HS-27A (cell line): ENCODE measurements at regions not wholly inside any gene's neighbourhood (a gene's known extent, or its start where the extent isn't known, plus 50 kb on each side); places are given as distances from the start of the nearest gene placed in this dataset.

Source experiments
- DNase-seq: peaks from one replicate; pipeline ENCODE4 v3.0.0-alpha.2; 2012; ENCODE audit warnings: low read depth, missing footprints

DNA sequence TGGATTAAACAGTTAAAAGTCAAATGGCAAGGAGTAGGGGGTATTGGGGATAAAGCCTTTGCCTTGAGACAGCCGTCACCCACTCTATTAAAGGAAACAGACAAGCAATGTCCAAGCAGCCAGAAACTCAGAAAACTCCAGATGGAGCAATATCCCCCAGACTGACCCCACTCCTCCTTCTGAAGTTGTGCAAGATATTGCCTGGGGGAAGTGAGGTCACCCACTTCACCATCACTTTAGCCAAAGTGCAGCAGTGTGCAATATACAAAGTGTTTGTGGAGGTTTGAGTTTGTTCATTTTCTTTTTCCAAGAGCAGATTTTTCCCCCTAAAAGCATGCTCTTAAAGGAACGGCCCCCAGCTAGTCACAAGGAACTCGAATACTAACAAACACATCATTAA lies 125.1 kb downstream of the ETS2 start:
- DNase-seq: no peak

DNA sequence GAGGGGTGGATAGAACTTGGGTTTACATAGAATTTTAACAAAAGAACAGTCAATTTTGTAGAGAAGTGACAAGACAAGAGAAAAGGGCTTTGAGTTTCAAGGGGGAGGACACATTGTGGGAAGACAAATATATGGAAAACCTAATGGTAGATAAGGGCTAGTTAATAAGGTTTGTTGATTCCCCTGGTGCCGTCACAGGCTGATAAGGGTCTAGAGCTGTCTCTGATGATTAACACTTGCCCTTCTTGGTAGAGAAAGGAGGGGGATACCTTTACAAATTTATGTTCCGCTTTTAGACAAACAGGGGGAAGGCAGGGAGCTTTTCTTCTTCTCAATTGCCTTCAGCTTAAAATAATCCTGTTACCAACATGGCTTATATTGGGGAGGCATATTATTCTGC lies 124.3 kb downstream of the ETS2 start:
- no peak for DNase-seq

DNA sequence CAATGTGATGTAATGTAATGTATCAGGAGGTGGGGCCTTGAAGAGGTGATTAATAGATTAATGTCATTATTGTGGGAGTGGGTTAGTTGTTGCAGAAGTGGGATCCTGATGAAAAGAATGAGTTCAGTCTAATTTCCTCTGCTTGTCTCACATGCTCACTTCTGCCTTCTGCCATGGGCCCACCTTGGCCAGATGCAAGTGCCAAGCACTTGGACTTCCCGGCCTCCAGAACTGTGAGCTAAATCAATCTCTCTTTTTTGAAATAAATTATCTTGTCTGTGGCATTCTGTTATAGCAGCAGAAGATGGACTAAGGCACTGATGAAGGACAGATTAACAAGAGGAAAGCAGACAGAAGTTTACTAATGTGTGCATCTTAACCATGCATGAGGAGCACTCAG lies 123.9 kb downstream of the ETS2 start:
- no peak for DNase-seq

- DNase-seq: no peak
These were observed 123.4 kb downstream of the ETS2 start for GRCh38 chr21:38929142-38929541.

DNA sequence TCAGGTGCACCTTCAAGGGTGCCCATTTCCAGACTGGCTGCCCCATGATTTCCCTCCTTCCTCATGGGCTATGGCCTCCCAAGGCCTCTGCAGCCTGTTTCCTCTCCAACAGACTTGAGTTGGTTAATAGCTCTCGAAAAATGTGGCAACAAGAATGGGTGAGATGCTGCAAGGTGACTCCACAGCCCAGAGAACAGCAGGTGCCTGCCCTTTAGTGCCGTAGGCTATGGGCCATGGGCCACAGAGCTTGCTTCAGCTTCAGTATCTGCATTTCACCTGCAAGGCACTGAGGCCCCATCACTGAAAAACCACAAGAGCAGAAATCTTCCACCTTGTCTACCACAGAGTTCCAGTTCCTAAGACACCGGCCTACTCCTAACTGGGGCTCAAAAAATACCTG lies 122.0 kb downstream of the ETS2 start:
- no peak for DNase-seq

DNA sequence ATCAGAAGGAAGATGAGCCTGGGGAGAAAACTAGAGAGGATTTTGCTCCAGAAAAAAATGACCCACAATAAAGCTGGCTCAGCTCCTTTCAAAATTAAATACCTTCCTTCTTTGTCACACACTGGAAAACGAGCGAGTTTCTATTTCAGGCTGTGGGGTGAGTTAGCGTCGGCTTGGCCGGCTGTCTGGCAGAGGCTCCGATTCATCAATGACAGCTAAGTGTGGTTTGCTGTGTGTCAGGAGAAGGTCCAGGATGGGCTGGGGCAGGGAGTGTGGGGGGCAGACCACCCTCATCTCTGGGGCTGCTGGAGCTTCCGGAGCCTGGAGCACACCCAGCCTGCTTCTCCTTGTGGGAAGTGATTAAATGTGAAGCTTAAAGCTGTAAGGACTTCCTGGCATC lies 120.2 kb downstream of the ETS2 start:
- DNase-seq: peak; percentile 79

DNA sequence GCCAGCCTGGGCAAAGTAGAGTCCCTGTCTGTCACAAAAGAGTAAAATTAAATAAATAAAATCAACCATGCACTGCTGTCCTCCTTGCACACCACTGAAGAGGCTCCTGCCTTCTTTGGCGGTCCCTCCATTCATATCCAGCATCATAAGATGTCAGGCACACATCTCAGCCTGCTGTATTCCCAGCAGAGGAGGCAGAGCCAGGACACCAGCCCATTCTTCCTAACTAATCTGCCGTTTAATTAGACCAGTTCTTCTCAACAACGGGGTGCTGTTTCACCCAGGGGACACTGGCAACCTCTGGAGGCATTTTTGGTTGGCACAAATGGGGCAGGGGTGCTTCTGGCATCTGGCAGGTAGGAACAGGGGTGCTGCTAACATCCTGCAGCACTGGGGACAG lies 119.7 kb downstream of the ETS2 start:
- DNase-seq: no peak

DNA sequence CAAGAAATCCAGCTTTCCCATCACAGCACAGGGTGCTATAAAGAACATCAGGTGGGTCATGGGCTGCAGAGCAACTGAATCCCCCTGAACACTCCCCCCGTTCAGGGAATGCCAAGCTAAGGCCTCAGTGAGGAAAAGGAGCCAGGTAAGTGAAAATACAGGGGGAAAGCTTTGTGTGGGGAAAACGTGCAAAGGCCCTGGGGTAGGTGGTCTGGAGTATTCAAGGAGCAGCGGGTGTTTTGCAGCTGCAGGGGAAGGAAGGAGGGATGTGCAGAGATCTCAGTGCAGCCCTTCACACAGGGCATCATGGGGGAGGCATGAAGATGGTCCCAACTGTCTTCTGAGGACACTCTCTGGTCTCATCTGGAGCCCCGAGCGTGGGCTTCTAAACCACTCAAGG lies 119.2 kb downstream of the ETS2 start:
- no peak for DNase-seq

DNA sequence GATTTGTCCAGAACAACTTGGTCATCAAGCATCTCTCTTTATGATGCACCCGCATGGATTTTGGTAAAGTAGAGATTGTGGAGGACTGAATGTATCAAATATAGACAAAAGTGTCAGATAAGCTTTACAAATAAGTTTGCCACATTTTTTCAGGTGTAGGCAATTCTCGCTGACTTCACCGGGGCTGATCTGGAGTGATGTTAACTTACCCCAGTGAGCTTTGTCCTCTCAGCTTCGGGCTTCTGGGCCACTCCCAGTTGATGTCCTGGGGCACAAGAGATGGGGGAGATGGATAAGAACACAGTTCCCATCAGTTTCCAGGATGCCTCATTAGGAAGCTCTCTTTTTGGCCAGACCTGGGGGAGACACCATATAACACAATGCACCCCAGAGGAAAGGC lies 117.7 kb downstream of the ETS2 start:
- DNase-seq: no peak

DNA sequence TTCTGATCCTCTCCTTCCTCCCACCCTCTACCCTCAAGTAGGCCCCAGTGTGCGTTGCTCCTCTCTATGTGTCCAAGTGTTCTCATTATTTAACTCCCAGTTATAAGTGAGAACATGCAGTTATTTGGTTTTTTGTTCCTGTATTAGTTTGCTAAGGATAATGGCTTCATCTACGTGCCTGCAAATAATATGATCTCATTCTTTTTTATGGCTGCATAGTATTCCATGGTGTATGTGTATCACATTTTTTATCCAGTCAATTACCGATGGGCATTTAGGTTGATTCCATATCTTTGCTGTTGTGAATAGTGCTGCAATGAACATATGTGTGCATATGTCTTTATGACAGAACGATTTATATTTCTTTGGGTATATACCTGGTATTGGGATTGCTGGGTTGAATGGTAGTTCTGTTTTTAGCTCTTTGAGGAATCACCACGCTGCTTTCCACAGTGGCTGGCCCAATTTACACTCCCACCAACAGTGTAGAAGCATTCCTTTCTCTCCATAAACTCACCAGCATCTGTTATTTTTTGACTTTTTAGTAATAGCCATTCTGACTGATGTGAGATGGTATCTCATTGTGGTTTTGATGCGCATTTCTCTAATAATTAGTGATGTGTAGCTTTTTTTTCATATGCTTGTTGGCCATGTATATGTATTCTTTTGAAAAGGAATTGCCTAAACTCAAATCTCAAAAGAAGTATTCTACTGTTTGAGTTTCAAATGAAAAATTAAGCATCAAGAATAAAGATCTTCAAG lies 116.9 kb downstream of the ETS2 start:
- DNase-seq: no peak

DNA sequence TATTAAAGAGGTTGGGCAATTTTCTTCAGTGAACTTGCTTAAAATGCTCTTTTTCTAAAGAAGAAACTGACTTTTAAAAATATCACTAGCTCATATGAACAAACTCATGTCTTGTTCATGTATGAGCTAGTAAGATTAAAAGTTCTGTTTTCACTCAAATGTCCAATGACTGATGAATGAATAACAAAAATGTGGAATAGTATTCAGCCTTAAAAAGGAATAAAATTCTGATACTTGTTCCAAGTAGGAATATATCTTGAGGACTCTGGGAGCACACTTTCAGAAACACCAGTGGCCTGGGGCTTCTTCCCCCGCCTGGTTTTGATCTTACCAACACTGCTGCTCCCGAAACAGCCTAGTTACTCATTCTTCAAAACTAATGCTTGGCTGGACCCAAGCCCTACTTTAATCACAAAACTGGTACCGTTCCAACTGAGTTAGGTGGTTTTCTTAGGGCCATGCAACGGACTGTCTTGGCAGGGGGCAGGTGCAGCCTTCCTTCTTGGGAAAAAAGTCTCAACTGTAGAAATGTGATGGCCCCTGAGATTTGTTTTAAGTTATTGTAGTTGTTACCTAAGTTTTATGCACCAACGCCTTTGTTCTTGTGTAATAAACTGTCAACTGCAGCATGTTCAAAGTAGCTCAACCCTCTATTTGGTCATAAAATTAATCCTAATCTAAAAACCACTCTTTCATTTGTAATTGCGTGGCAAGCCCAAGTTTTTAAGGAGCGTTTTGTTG lies 116.0 kb downstream of the ETS2 start:
- no peak for DNase-seq

- peak; percentile 26 for DNase-seq
These were observed 115.1 kb downstream of the ETS2 start for GRCh38 chr21:38920631-38921398.

DNA sequence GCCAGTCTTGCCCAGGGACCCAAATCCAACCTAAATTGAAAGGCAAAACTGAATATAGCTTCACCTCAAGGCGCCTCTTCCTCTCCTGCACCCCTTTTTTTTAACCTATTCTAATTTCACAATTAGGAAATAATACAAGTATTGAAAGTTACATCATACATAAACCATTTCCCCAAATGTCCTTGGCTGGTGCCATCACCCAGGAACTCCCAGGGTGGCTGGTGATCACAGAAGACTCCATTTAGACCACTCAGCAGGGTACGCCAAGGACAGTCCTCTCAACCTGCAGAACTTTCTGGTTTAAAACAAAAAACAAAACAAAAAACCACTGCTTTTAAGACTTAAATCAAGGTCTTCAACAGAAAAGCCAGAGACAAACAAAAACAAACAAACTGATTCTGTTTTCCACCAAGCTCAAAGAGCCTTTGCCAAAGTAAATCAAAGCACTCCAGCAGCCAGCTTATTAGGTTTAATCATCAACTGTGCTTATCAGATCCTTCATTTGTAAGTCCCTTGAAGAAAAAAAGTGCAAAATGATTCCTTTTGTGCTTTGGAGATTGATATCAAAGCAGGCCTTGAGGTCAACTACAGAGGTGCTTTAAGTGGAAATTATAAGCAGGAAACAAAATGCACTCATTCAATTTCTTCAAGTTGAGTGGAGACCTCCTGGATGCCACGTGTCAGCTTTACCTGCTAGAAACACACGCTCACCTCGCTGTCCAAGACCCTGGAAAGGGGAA lies 113.0 kb downstream of the ETS2 start:
- DNase-seq: no peak

- DNase-seq: no peak
These were observed 111.5 kb downstream of the ETS2 start for GRCh38 chr21:38917043-38917774.

DNA sequence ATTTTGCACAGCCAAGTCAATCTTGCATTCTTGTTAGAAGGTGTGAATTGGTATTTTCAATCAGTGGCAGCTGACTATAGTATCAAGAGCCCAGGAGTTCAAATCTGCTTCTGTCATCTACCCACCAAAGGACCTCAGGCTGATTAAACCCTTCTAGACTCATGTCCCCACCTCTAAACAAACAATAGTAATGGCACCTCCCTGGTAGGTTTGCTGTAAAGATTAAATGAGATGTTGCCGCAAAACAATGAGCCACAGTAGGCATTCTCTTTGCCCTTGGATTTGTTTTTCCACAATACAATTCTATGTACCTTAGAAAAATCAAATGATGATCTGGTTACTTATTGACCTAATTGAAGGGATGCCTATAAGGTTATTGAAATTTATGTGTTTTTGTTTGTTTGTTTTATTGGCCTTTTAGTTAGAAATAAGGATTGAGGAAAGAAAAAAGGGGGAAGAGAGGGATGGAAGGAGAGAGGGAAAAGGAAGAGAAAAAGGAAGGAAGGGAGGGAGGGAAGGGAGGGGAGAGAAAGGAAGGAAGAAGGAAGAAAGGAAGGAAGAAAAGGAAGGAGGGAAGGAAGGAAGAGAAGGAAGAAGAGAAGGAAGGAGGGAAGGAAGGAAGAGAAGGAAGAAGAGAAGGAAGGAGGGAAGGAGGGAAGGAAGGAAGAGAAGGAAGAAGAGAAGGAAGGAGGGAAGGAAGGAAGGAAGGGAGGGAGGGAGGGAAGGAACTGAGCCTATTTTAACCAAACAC lies 110.7 kb downstream of the ETS2 start:
- DNase-seq: no peak

GRCh38 chr21:38915546-38915945 lies 109.8 kb downstream of the ETS2 start:
- DNase-seq: no peak

- DNase-seq: no peak
These were observed 109.0 kb downstream of the ETS2 start for GRCh38 chr21:38914528-38915293.

GRCh38 chr21:38913893-38914527 lies 108.3 kb downstream of the ETS2 start:
- no peak for DNase-seq

- no peak for DNase-seq
These were observed 107.6 kb downstream of the ETS2 start for GRCh38 chr21:38913120-38913892.
